ENCODE measurements at regions not wholly inside any gene's neighbourhood (a gene's known extent, or its start where the extent isn't known, plus 50 kb on each side); places are given as distances from the start of the nearest gene placed in this dataset.

- TF ChIP-seq CTCF (IDR thresholded peaks at IDR 0.05; ENCODE audit: low read length) (no peak), EZH2 (optimal IDR thresholded peaks at IDR 0.05; ENCODE audit: low read depth, low read length) (no peak)
These were observed 106.7 kb downstream of the FAM43A start for GRCh38 chr3:194792368-194792767.

Measured in MM.1S (cell line).